ENCODE measurements at regions not wholly inside any gene's neighbourhood (a gene's known extent, or its start where the extent isn't known, plus 50 kb on each side); places are given as distances from the start of the nearest gene placed in this dataset.

GRCh38 chr14:54282849-54283248 is 114.0 kb upstream of the CDKN3 start:
- H3K4me1 ChIP-seq (ENCODE audit: insufficient read depth, low read length): no peaks in the 10 kb centered on the region
- peaks cover 12% of the 10 kb centered on the region for H3K27me3 ChIP-seq (ENCODE audit: insufficient read depth, low read length)
- TF ChIP-seq CTCF (IDR thresholded peaks at IDR 0.05; ENCODE audit: extremely low read depth, low read depth, low read length): no peak
- no peak overlapping the region for H3K27ac ChIP-seq (ENCODE audit: low read depth, low read length)
- no peaks in the 10 kb centered on the region for H3K36me3 ChIP-seq (ENCODE audit: insufficient read depth, low read length)
- no peaks in the 10 kb centered on the region for H3K79me2 ChIP-seq (ENCODE audit: insufficient read depth, low read length)
- no peak overlapping the region for H3K4me2 ChIP-seq (ENCODE audit: insufficient read depth, low read length)
- no peak overlapping the region for H3K4me3 ChIP-seq (ENCODE audit: insufficient read depth, low read length)
- DNase-seq (ENCODE audit: insufficient read length, low spot score, missing footprints): no peak
- no peaks in the 10 kb centered on the region for H3K9me3 ChIP-seq (ENCODE audit: low read depth, low read length)
- H4K20me1 ChIP-seq (ENCODE audit: insufficient read depth, low read length): no peaks in the 10 kb centered on the region
- H2AFZ ChIP-seq (ENCODE audit: low read length): no peak overlapping the region

GRCh38 chr14:54285030-54285429 is 111.8 kb upstream of the CDKN3 start:
- TF ChIP-seq CTCF (IDR thresholded peaks at IDR 0.05; ENCODE audit: extremely low read depth, low read depth, low read length): no peak
- DNase-seq (ENCODE audit: insufficient read length, low spot score, missing footprints): no peak
- Histone ChIP-seq H3K4me3 (ENCODE audit: insufficient read depth, low read length) (no peak overlapping the region), H3K27ac (ENCODE audit: low read depth, low read length) (no peak overlapping the region), H3K36me3 (ENCODE audit: insufficient read depth, low read length) (no peaks in the 10 kb centered on the region), H2AFZ (ENCODE audit: low read length) (no peak overlapping the region), H3K27me3 (ENCODE audit: insufficient read depth, low read length) (peaks cover 12% of the 10 kb centered on the region), H3K4me2 (ENCODE audit: insufficient read depth, low read length) (no peak overlapping the region), H3K4me1 (ENCODE audit: insufficient read depth, low read length) (no peaks in the 10 kb centered on the region), H3K9me3 (ENCODE audit: low read depth, low read length) (no peaks in the 10 kb centered on the region), H4K20me1 (ENCODE audit: insufficient read depth, low read length) (no peaks in the 10 kb centered on the region), H3K79me2 (ENCODE audit: insufficient read depth, low read length) (no peaks in the 10 kb centered on the region)

GRCh38 chr14:54291491-54292191 is 105.2 kb upstream of the CDKN3 start:
- H4K20me1 ChIP-seq (ENCODE audit: insufficient read depth, low read length): no peaks in the 10 kb centered on the region
- H3K36me3 ChIP-seq (ENCODE audit: insufficient read depth, low read length): no peaks in the 10 kb centered on the region
- no peak overlapping the region for H3K27ac ChIP-seq (ENCODE audit: low read depth, low read length)
- no peak overlapping the region for H3K4me3 ChIP-seq (ENCODE audit: insufficient read depth, low read length)
- H3K4me2 ChIP-seq (ENCODE audit: insufficient read depth, low read length): peak overlapping the region; percentile 13
- H3K4me1 ChIP-seq (ENCODE audit: insufficient read depth, low read length): no peaks in the 10 kb centered on the region
- H3K9me3 ChIP-seq (ENCODE audit: low read depth, low read length): no peaks in the 10 kb centered on the region
- no peak for TF ChIP-seq CTCF (IDR thresholded peaks at IDR 0.05; ENCODE audit: extremely low read depth, low read depth, low read length)
- no peak overlapping the region for H2AFZ ChIP-seq (ENCODE audit: low read length)
- peaks cover 18% of the 10 kb centered on the region for H3K27me3 ChIP-seq (ENCODE audit: insufficient read depth, low read length)
- H3K79me2 ChIP-seq (ENCODE audit: insufficient read depth, low read length): no peaks in the 10 kb centered on the region
- DNase-seq (ENCODE audit: insufficient read length, low spot score, missing footprints): no peak

- Histone ChIP-seq H3K27me3 (ENCODE audit: insufficient read depth, low read length) (peaks cover 32% of the 10 kb centered on the region), H2AFZ (ENCODE audit: low read length) (no peak overlapping the region), H3K79me2 (ENCODE audit: insufficient read depth, low read length) (no peaks in the 10 kb centered on the region), H3K4me1 (ENCODE audit: insufficient read depth, low read length) (peaks cover 4% of the 10 kb centered on the region), H4K20me1 (ENCODE audit: insufficient read depth, low read length) (no peaks in the 10 kb centered on the region), H3K4me2 (ENCODE audit: insufficient read depth, low read length) (no peak overlapping the region), H3K27ac (ENCODE audit: low read depth, low read length) (no peak overlapping the region), H3K9me3 (ENCODE audit: low read depth, low read length) (no peaks in the 10 kb centered on the region), H3K36me3 (ENCODE audit: insufficient read depth, low read length) (no peaks in the 10 kb centered on the region), H3K4me3 (ENCODE audit: insufficient read depth, low read length) (no peak overlapping the region)
- no peak for DNase-seq (ENCODE audit: insufficient read length, low spot score, missing footprints)
- no peak for TF ChIP-seq CTCF (IDR thresholded peaks at IDR 0.05; ENCODE audit: extremely low read depth, low read depth, low read length)
These were observed 102.0 kb upstream of the CDKN3 start for GRCh38 chr14:54294802-54295201.
